Esophagus muscularis mucosa (tissue), 4 donors: ENCODE measurements at regions not wholly inside any gene's neighbourhood (a gene's known extent, or its start where the extent isn't known, plus 50 kb on each side); places are given as distances from the start of the nearest gene placed in this dataset.

ENCODE experiments used
- DNase-seq: peaks from one replicate; pipeline ENCODE4 v3.0.0-alpha.2; 2017; ENCODE audit errors: extremely low spot score
- H3K27ac ChIP-seq, 4 donors: fragments of 200-600 bp; sonication (generic); replicated peaks in 1 of 4; 1 replicate in 3 of 4; 2 replicates in 1 of 4; pipeline ENCODE4 v1.5.1; 2016 to 2019; ENCODE audit warnings: mild to moderate bottlenecking in 1 of 4
- H3K27me3 ChIP-seq, 4 donors: fragments of 200-600 bp; sonication (generic); one replicate each; pipeline versions ENCODE4 v1.5.1 to v1.6.0; 2016 to 2019
- H3K36me3 ChIP-seq, 4 donors: fragments of 200-600 bp; sonication (generic); one replicate each; pipeline ENCODE4 v1.5.1; 2016 to 2019
- H3K4me1 ChIP-seq, 4 donors: fragments of 200-600 bp; sonication (generic); one replicate each; pipeline ENCODE4 v1.5.1; 2016 to 2019
- H3K4me3 ChIP-seq, 4 donors: fragments of 200-600 bp; sonication (generic); 1 replicate in 2 of 4; 2 replicates in 2 of 4; pipeline ENCODE4 v1.5.1; 2016 to 2019; ENCODE audit warnings: mild to moderate bottlenecking in 4 of 4, moderate library complexity in 1 of 4
- H3K9me3 ChIP-seq, 4 donors: fragments of 200-600 bp; sonication (generic); 1 replicate in 3 of 4; 2 replicates in 1 of 4; pipeline ENCODE4 v1.5.1; 2016 to 2019
- CTCF ChIP-seq, 3 experiments: fragments of 200-600 bp in 2 of 3; fragments of 450-650 bp in 1 of 3; sonication (generic) in 2 of 3; IDR thresholded peaks; one replicate each; pipeline ENCODE4 v1.5.1; 2017 to 2019; ENCODE audit warnings: antibody characterized with exemption in 3 of 3, mild to moderate bottlenecking in 2 of 3, moderate library complexity in 1 of 3
- EP300 ChIP-seq: sonication (generic); formaldehyde crosslinking; IDR thresholded peaks from one replicate; pipeline ENCODE4 v1.6.1; 2017; ENCODE audit warnings: antibody characterized with exemption
- POLR2A ChIP-seq: fragments of 450-650 bp; IDR thresholded peaks from one replicate; pipeline ENCODE4 v1.6.1; 2017; ENCODE audit warnings: antibody characterized with exemption, moderate library complexity, mild to moderate bottlenecking, low read depth
- POLR2AphosphoS5 ChIP-seq, 2 donors: sonication (generic); formaldehyde crosslinking; IDR thresholded peaks; one replicate each; pipeline ENCODE4 v1.6.1; 2017; ENCODE audit warnings: antibody characterized with exemption in 2 of 2
- WGBS: methylation state at CpG from one replicate; pipeline ENCODE4 v1.1.5; 2018; 5-methylcytosine and 5-hydroxymethylcytosine counted together
- intact Hi-C: fragments of 100-400 bp; cut with DNase I; formaldehyde crosslinking; loops from one replicate; pipeline ENCODE4 v1.15.1; 2023

GRCh38 chr12:43123461-43123860 lies 428.5 kb downstream of the ADAMTS20 start:
- no peak for DNase-seq
- H3K4me3 ChIP-seq, result no peak overlapping the region
- no peaks in the 10 kb centered on the region for H3K4me1 ChIP-seq
- no peaks in the 10 kb centered on the region for H3K9me3 ChIP-seq
- intact Hi-C loops, result no loop called here
- no peaks in the 10 kb centered on the region for H3K36me3 ChIP-seq
- H3K27ac ChIP-seq, result no peak overlapping the region
- no peaks in the 10 kb centered on the region for H3K27me3 ChIP-seq
- TF ChIP-seq POLR2AphosphoS5 (IDR thresholded peaks at IDR 0.05) (no peak), EP300 (no peak), POLR2A (no peak), CTCF (IDR thresholded peaks at IDR 0.05) (no peak)

GRCh38 chr12:43120150-43120549 lies 431.9 kb downstream of the ADAMTS20 start:
- DNase-seq, result no peak
- Histone ChIP-seq H3K4me1 (no peaks in the 10 kb centered on the region), H3K36me3 (no peaks in the 10 kb centered on the region), H3K27me3 (no peaks in the 10 kb centered on the region), H3K27ac (no peak overlapping the region), H3K4me3 (no peak overlapping the region), H3K9me3 (no peaks in the 10 kb centered on the region)
- WGBS, result 71% methylated on average over 1 of the region's 1 CpG
- intact Hi-C loops, result no loop called here
- TF ChIP-seq CTCF (IDR thresholded peaks at IDR 0.05) (no peak), EP300 (no peak), POLR2A (no peak), POLR2AphosphoS5 (IDR thresholded peaks at IDR 0.05) (no peak)

- Histone ChIP-seq H3K4me1 (no peaks in the 10 kb centered on the region), H3K27ac (no peak overlapping the region), H3K27me3 (no peaks in the 10 kb centered on the region), H3K4me3 (no peak overlapping the region), H3K9me3 (no peaks in the 10 kb centered on the region), H3K36me3 (no peaks in the 10 kb centered on the region)
- no peak for DNase-seq
- TF ChIP-seq CTCF (IDR thresholded peaks at IDR 0.05), result no peak
- no peak for TF ChIP-seq EP300
- no peak for TF ChIP-seq POLR2AphosphoS5 (IDR thresholded peaks at IDR 0.05)
- no peak for TF ChIP-seq POLR2A
- intact Hi-C loops, result no loop called here
Observed at GRCh38 chr12:43118881-43119280, 433.1 kb downstream of the ADAMTS20 start.

- intact Hi-C loops, result no loop called here
- no peaks in the 10 kb centered on the region for H3K27me3 ChIP-seq
- H3K4me1 ChIP-seq, result no peaks in the 10 kb centered on the region
- H3K27ac ChIP-seq, result no peak overlapping the region
- H3K4me3 ChIP-seq, result no peak overlapping the region
- TF ChIP-seq POLR2A, result no peak
- no peak for TF ChIP-seq CTCF (IDR thresholded peaks at IDR 0.05)
- TF ChIP-seq EP300, result no peak
- no peak for TF ChIP-seq POLR2AphosphoS5 (IDR thresholded peaks at IDR 0.05)
- no peaks in the 10 kb centered on the region for H3K36me3 ChIP-seq
- H3K9me3 ChIP-seq, result no peaks in the 10 kb centered on the region
- DNase-seq, result no peak
Observed at GRCh38 chr12:43118234-43118633, 433.8 kb downstream of the ADAMTS20 start.

- DNase-seq, result no peak
- no peak overlapping the region for H3K27ac ChIP-seq
- no peak overlapping the region for H3K4me3 ChIP-seq
- intact Hi-C loops, result no loop called here
- no peaks in the 10 kb centered on the region for H3K4me1 ChIP-seq
- H3K27me3 ChIP-seq, result no peaks in the 10 kb centered on the region
- H3K36me3 ChIP-seq, result no peaks in the 10 kb centered on the region
- 82% methylated on average over 3 of the region's 3 CpGs for WGBS
- H3K9me3 ChIP-seq, result no peaks in the 10 kb centered on the region
- no peak for TF ChIP-seq EP300
- TF ChIP-seq POLR2AphosphoS5 (IDR thresholded peaks at IDR 0.05), result no peak
- no peak for TF ChIP-seq POLR2A
- no peak for TF ChIP-seq CTCF (IDR thresholded peaks at IDR 0.05)
Observed at GRCh38 chr12:43117226-43117930, 434.6 kb downstream of the ADAMTS20 start.
